Activated CD4-positive, alpha-beta T cell treated with anti-CD3 and anti-CD28 coated beads for 24 hours (primary cell): ENCODE measurements at regions not wholly inside any gene's neighbourhood (a gene's known extent, or its start where the extent isn't known, plus 50 kb on each side); places are given as distances from the start of the nearest gene placed in this dataset.

ENCODE experiments used
- DNase-seq, 2 donors: peaks; one replicate each; pipeline ENCODE4 v3.0.0-alpha.2; 2020; ENCODE audit warnings: low read depth in 2 of 2

- no peak for DNase-seq
Observed at GRCh38 chr1:224486801-224487583, 52.4 kb upstream of the WDR26 start.

GRCh38 chr1:224488806-224489499 lies 54.4 kb upstream of the WDR26 start:
- no peak for DNase-seq

GRCh38 chr1:224489534-224490365 lies 55.2 kb upstream of the WDR26 start:
- no peak for DNase-seq

GRCh38 chr1:224490549-224491537 lies 56.2 kb upstream of the WDR26 start:
- no peak for DNase-seq

- DNase-seq = no peak
Observed at GRCh38 chr1:224492015-224492414, 57.4 kb upstream of the WDR26 start.

GRCh38 chr1:224492632-224493031 lies 58.0 kb upstream of the WDR26 start:
- DNase-seq = no peak

GRCh38 chr1:224493269-224493668 lies 58.7 kb upstream of the WDR26 start:
- DNase-seq = no peak

GRCh38 chr1:224494343-224494742 lies 59.7 kb upstream of the WDR26 start:
- no peak for DNase-seq

GRCh38 chr1:224495866-224496265 lies 61.3 kb upstream of the WDR26 start:
- no peak for DNase-seq

GRCh38 chr1:224496826-224497225 lies 62.2 kb upstream of the WDR26 start:
- no peak for DNase-seq

GRCh38 chr1:224497714-224498573 lies 63.3 kb upstream of the WDR26 start:
- DNase-seq = peak; percentile 53 to 58

GRCh38 chr1:224498574-224499170 lies 64.1 kb upstream of the WDR26 start:
- no peak for DNase-seq

- no peak for DNase-seq
Observed at GRCh38 chr1:224499204-224499603, 64.6 kb upstream of the WDR26 start.

GRCh38 chr1:224500796-224501195 lies 66.2 kb upstream of the WDR26 start:
- no peak for DNase-seq

- no peak for DNase-seq
Observed at GRCh38 chr1:224501836-224502235, 67.2 kb upstream of the WDR26 start.

GRCh38 chr1:224502459-224503160 lies 68.0 kb upstream of the WDR26 start:
- no peak for DNase-seq

- DNase-seq = no peak
Observed at GRCh38 chr1:224503161-224504118, 68.8 kb upstream of the WDR26 start.
